Astrocyte of the cerebellum (primary cell): ENCODE measurements at regions not wholly inside any gene's neighbourhood (a gene's known extent, or its start where the extent isn't known, plus 50 kb on each side); places are given as distances from the start of the nearest gene placed in this dataset.
"Not testable (repeated sequence)": the region's sequence is repeated elsewhere in the genome, so short reads cannot be mapped to it uniquely, and the experiment has no call there.

Experiments used
- DNase-seq: peaks from one replicate; pipeline ENCODE4 v3.0.0-alpha.2; 2011; ENCODE audit warnings: low read depth
- H3K4me3 ChIP-seq: 2 replicates; pipeline ENCODE4 v1.5.1; 2011; ENCODE audit warnings: mild to moderate bottlenecking, low read depth, low read length, moderate library complexity
- in situ Hi-C: cut with HindIII; loops from 2 replicates; pipeline ENCODE4 v1.10.0; 2017; ENCODE audit warnings: low sequenced_read_pairs
- TF ChIP-seq, protein P1 (sequence below): IDR thresholded peaks from 2 replicates; pipeline ENCODE4 v1.5.1; 2012; ENCODE audit warnings: low read length, low read depth, moderate library complexity, mild to moderate bottlenecking; ENCODE audit errors: missing control alignments

DNA sequence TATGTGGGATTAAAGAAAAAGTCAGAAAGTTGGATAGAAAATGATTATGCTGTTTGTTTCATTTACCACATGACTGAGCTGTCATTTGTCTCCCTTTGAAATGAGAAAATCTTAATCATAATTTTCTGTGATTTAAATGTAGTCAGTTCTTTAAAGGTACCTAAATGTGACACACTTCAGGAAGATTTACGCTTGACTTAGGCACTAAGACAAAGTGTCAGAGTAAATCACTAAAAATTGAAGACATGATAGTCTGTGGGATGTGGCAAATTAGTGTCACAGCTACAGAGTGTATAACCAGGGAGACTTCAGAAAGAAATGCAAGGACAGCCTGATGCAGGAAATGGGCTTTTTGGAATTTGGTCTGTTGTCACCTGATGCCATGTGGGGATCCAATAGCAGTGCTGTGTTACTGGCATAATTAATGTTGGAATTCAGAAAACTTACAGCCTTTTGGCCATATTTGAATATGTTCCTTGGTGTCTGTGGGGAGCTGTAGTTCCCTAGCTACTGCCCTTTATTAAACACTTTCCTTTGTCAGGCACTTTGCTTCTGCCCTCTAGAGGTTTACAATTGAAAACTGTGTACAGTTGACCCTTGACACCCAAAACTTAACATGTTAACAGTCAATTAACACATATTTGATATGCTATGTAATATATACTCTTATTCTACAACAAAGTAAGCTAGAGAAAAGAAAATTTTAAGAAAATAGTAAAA, 493.8 kb downstream of the UTRN start:
- in situ Hi-C loops, result no loop called here
- no peak overlapping the region for H3K4me3 ChIP-seq
- TF ChIP-seq, protein P1, sequence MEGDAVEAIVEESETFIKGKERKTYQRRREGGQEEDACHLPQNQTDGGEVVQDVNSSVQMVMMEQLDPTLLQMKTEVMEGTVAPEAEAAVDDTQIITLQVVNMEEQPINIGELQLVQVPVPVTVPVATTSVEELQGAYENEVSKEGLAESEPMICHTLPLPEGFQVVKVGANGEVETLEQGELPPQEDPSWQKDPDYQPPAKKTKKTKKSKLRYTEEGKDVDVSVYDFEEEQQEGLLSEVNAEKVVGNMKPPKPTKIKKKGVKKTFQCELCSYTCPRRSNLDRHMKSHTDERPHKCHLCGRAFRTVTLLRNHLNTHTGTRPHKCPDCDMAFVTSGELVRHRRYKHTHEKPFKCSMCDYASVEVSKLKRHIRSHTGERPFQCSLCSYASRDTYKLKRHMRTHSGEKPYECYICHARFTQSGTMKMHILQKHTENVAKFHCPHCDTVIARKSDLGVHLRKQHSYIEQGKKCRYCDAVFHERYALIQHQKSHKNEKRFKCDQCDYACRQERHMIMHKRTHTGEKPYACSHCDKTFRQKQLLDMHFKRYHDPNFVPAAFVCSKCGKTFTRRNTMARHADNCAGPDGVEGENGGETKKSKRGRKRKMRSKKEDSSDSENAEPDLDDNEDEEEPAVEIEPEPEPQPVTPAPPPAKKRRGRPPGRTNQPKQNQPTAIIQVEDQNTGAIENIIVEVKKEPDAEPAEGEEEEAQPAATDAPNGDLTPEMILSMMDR, result no peak
- no peak for DNase-seq

DNA sequence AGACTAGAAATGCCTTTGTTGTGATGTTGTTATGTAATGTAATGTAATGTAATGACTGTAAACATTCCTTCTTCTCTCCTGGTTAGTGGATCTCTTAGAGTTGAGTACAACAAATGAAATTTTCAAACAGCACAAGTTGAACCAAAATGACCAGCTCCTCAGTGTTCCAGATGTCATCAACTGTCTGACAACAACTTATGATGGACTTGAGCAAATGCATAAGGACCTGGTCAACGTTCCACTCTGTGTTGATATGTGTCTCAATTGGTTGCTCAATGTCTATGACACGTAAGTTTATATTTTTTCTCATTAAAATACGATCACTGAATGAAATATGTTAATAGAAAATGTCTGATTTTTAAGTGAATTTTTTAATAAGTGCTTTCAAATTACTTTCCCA, 496.7 kb downstream of the UTRN start:
- H3K4me3 ChIP-seq, result no peak overlapping the region
- TF ChIP-seq, protein P1, result no peak
- in situ Hi-C loops, result no loop called here
- no peak for DNase-seq

DNA sequence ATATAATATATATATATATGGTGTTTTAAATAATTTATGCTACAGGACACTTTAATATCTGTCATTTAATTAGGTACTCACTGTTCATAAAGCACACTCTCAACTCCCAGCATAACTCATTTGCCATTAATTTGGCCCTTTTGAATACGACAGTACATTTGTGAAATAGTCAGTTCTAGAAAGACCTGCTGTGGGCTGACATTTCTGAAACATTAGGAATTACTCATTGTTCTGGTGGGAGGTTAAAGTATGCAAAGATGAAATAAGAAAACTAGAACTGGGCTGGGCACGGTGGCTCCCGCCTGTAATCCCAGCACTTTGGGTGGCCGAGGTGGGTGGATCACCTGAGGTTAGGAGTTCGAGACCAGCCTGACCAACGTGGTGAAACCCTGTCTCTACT, 497.5 kb downstream of the UTRN start:
- TF ChIP-seq, protein P1, result no peak
- DNase-seq, result no peak

DNA sequence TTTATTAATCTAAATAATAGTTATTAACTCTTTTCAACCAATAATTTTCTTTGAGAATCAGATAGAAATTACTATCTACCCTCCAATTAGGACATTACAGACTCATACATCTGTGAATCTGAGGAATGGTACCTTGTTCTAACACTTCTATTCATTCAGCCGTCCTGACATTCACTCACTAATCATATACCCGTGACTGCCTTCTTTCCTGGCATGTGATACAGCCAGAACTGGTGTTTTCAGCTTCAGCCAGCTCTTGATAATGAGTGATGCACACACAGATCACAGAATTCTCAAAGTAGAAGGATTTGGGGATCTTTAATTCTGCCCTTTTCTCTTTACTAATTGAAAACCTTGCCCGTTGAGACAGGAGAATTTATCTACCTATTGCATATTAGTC, 499.9 kb downstream of the UTRN start:
- in situ Hi-C loops, result no loop called here
- no peak for DNase-seq
- TF ChIP-seq, protein P1, result no peak
- H3K4me3 ChIP-seq, result no peak overlapping the region

More for the DNA sequence above, 497.5 kb downstream of the UTRN start:
- in situ Hi-C loops, result no loop called here
- no peak overlapping the region for H3K4me3 ChIP-seq

DNA sequence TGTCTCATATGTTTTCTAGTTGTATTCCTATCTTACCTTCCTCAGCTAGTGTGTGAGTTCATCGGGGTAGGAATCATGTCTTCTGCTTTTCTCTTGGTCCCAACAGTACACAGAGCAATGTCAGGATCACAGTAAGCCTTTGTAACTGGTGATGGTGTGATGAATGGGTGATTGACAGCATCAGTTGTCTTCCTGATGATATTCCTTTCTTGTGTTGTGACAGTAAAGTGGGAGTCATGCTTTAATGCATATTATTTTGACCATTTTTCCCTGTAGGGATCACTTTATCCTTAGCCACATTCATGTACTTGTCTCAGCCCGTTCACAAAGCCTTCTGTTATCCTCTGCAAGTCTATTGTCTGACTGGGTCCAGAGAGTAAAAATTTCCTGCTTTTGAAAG, 501.7 kb downstream of the UTRN start:
- DNase-seq, result no peak
- TF ChIP-seq, protein P1, result no peak
- no peak overlapping the region for H3K4me3 ChIP-seq
- in situ Hi-C loops, result no loop called here

DNA sequence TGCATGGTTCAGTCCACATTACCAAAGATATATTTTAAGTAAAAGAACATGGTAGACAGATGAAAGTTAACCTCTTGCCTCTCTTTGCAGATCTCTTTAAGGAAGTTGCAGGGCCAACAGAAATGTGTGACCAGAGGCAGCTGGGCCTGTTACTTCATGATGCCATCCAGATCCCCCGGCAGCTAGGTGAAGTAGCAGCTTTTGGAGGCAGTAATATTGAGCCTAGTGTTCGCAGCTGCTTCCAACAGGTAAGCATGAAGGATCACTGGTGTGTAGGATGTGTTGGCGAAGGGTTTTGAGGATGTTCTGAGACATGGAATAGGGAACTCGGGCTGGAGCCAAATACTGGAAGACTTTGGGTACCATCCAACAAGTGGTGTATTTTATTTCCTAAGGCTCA, 508.6 kb downstream of the UTRN start:
- in situ Hi-C loops, result no loop called here
- TF ChIP-seq, protein P1, result no peak
- DNase-seq, result no peak
- no peak overlapping the region for H3K4me3 ChIP-seq

DNA sequence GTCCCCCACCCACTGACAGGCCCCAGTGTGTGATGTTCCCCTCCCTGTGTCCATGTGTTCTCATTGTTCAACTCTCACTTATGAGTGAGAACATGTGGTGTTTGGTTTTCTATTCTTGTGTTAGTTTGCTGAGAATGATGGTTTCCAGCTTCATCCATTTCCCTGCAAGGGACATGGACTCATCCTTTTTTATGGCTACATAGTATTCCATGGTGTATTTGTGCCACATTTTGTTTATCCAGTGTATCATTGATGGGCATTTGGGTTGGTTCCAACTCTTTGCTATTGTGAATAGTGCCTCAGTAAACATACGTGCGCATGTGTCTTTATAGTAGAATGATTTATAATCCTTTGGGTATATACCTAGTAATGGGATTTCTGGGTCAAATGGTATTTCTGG, 509.9 kb downstream of the UTRN start:
- DNase-seq, in situ Hi-C loops, H3K4me3 ChIP-seq: not testable (repeated sequence)
